ENCODE measurements at regions not wholly inside any gene's neighbourhood (a gene's known extent, or its start where the extent isn't known, plus 50 kb on each side); places are given as distances from the start of the nearest gene placed in this dataset.

DNA sequence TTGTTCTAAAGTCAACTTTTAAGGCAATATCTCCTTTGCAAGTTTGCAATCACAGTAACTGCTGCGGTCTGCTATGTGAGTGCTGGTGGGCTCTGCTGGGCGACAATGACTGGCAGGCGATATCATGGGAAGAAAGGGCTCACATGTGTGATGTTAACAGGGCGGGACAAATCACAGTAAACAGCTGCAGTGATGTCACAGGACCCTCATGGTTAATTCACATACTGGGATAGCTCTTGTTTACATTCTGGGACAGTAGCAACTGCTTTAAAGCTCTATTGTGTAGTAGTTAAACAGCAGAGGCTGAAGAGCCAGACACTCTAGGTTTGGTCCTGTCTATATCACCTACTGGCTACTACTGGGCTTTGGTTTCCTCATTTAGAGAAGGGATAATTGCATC, 257.2 kb upstream of the ASIC2 start:
- H3K27me3 ChIP-seq, result no peaks in the 10 kb centered on the region
- DNase-seq (ENCODE audit: low spot score in 2 of 2), result no peak
- 64 to 80% methylated on average over 4 of the region's 4 CpGs for WGBS, 2 donors
- no peak overlapping the region for H3K27ac ChIP-seq
- no peaks in the 10 kb centered on the region for H3K9me3 ChIP-seq
- H3K4me3 ChIP-seq, result no peak overlapping the region
- no peaks in the 10 kb centered on the region for H3K4me1 ChIP-seq
- TF ChIP-seq, protein P1, sequence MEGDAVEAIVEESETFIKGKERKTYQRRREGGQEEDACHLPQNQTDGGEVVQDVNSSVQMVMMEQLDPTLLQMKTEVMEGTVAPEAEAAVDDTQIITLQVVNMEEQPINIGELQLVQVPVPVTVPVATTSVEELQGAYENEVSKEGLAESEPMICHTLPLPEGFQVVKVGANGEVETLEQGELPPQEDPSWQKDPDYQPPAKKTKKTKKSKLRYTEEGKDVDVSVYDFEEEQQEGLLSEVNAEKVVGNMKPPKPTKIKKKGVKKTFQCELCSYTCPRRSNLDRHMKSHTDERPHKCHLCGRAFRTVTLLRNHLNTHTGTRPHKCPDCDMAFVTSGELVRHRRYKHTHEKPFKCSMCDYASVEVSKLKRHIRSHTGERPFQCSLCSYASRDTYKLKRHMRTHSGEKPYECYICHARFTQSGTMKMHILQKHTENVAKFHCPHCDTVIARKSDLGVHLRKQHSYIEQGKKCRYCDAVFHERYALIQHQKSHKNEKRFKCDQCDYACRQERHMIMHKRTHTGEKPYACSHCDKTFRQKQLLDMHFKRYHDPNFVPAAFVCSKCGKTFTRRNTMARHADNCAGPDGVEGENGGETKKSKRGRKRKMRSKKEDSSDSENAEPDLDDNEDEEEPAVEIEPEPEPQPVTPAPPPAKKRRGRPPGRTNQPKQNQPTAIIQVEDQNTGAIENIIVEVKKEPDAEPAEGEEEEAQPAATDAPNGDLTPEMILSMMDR (IDR thresholded peaks at IDR 0.05), result no peak
- TF ChIP-seq POLR2A (IDR thresholded peaks at IDR 0.05) (no peak), EP300 (IDR thresholded peaks at IDR 0.05) (no peak)
- H3K36me3 ChIP-seq, result no peaks in the 10 kb centered on the region

DNA sequence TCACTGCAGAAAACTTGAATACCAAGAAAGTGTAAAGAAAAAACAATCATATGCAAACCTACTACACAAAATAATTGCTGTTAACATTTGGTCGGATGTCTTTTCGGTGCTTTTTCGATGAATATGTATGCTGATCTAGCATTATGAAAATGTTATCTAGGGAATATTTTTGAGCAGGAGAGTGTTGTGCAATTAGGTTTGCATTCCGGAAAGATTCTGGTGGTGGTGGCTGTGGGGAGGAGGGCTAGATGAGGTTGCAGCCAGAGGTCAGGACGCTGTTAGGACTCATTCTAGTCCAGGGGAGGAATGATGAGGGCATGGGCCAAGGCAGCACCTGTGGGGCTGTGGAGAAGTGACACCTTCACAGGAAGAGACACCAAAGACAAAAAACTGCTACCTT, 258.0 kb upstream of the ASIC2 start:
- DNase-seq (ENCODE audit: low spot score in 2 of 2), result no peak
- Histone ChIP-seq H3K4me3 (no peak overlapping the region), H3K27ac (no peak overlapping the region), H3K36me3 (no peaks in the 10 kb centered on the region), H3K4me1 (no peaks in the 10 kb centered on the region), H3K9me3 (no peaks in the 10 kb centered on the region), H3K27me3 (no peaks in the 10 kb centered on the region)
- WGBS, 2 donors, result 74% methylated on average over 5 of the region's 5 CpGs
- TF ChIP-seq, protein P1 (IDR thresholded peaks at IDR 0.05), result no peak
- TF ChIP-seq POLR2A (IDR thresholded peaks at IDR 0.05) (no peak), EP300 (IDR thresholded peaks at IDR 0.05) (no peak)

DNA sequence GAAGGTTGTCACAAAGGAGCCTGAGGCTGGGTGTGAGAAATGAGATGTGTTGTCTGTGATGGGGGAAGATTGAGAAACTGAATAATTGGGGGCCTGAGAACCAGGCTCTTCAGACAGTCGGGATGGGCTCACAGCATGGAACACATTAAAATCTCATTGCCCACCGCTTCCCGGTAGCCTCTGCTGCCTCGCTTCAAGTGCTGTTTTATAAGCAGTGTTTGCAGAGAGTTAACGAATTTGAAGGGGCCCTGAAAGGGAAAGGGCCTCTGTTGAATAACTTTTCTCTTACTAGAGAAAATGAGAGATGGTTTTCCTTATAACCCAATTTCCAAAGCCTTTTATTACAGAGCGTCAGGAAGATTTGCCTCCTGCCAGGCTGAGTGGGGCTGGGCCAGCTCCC, 258.8 kb upstream of the ASIC2 start:
- Histone ChIP-seq H3K9me3 (no peaks in the 10 kb centered on the region), H3K36me3 (no peaks in the 10 kb centered on the region), H3K27ac (no peak overlapping the region), H3K27me3 (no peaks in the 10 kb centered on the region), H3K4me3 (no peak overlapping the region), H3K4me1 (no peaks in the 10 kb centered on the region)
- DNase-seq (ENCODE audit: low spot score in 2 of 2), result no peak
- WGBS, 2 donors, result 14 to 19% methylated on average over 6 of the region's 6 CpGs
- TF ChIP-seq POLR2A (IDR thresholded peaks at IDR 0.05), result no peak
- no peak for TF ChIP-seq EP300 (IDR thresholded peaks at IDR 0.05)

DNA sequence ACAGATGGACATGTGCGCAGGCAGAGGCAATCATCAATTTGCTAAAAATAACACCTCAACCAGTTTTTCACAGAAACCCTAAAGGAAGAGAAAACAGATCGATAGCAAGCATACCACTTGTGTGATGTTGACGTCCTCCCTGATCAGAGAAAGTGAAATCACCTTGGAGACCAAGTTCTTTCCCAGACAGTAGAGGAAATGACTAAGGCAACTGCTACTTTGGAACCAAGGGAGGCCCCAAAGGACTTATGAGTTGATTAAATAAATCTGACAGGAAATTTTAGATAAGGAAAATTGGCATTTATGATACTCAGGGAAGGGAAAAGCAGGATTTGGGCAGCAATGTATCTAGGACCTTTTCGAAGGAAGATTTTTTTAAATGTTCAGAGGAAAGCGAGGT, 267.1 kb upstream of the ASIC2 start:
- DNase-seq (ENCODE audit: low spot score in 2 of 2), result no peak
- Histone ChIP-seq H3K27ac (no peak overlapping the region), H3K36me3 (no peaks in the 10 kb centered on the region), H3K4me3 (no peak overlapping the region), H3K4me1 (no peaks in the 10 kb centered on the region), H3K27me3 (no peaks in the 10 kb centered on the region), H3K9me3 (peaks cover 0 to 19% (median 0%) of the 10 kb centered on the region in 4 donors)
- WGBS, 2 donors, result 69 to 72% methylated on average over 5 of the region's 5 CpGs
- no peak for TF ChIP-seq POLR2A (IDR thresholded peaks at IDR 0.05)
- TF ChIP-seq EP300 (IDR thresholded peaks at IDR 0.05), result no peak

DNA sequence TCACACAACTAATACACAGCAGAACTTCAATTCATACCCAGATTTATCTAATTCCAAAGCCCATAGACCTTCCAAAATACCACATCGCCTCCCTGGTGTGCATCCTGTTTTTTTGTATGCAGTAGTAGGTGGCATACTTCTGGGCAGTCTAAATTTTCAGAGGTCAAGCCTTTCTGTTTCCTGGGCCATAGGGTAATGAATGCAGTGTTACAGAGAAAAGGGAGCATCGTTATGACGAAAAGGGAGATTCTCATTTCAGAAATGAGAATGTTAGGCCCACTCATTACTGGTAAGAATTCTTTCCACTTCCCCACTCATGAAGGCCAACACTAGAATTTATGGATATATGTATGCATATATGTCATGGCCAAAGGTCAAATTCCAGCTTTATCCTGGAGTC, 267.8 kb upstream of the ASIC2 start:
- no peaks in the 10 kb centered on the region for H3K4me1 ChIP-seq
- H3K36me3 ChIP-seq, result no peaks in the 10 kb centered on the region
- no peak for DNase-seq (ENCODE audit: low spot score in 2 of 2)
- H3K9me3 ChIP-seq, result peaks cover 0 to 19% (median 0%) of the 10 kb centered on the region in 4 donors
- TF ChIP-seq POLR2A (IDR thresholded peaks at IDR 0.05), result no peak
- no peak for TF ChIP-seq EP300 (IDR thresholded peaks at IDR 0.05)
- TF ChIP-seq, protein P1 (IDR thresholded peaks at IDR 0.05), result no peak
- 84 to 87% methylated on average over 3 of the region's 3 CpGs for WGBS, 2 donors
- H3K27ac ChIP-seq, result no peak overlapping the region
- no peaks in the 10 kb centered on the region for H3K27me3 ChIP-seq
- no peak overlapping the region for H3K4me3 ChIP-seq

DNA sequence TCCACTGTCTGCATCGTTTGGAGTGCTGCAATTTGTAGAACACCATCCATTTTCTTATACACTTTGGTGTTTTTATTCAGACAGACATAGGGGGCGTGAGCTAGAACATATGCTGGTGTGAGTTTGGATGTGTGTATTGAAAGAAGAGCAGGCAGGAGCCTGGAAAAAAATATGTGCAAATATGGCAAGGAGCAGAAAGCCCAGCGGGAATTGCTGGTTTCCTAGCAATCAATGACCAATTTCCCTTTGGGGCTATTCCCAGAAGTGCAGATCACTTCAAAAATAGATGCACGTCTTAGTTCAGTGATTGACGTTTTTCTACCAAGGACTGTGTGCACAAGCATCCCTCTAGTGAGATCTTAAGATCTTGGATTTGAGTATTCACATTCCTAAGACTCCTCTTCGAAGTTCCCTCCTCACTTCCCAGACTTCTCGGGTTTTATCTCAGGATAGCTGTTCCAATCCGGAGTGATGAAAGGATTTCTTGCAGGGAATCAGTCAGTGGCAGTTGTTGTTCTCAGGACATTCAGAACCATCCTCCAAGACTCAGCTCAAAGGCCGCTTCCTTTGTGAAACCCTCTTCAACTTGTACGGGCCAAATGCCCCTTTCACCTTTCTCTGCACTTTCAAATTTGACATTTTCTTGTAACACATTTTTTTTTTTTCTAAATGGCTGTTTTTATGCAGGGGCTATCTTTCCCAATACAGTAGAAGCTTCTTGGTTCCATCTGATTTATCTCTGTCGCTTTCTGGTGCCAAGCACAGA, 268.7 kb upstream of the ASIC2 start:
- H3K4me3 ChIP-seq, result no peak overlapping the region
- H3K27me3 ChIP-seq, result no peaks in the 10 kb centered on the region
- TF ChIP-seq, protein P1 (IDR thresholded peaks at IDR 0.05), result no peak
- no peak for TF ChIP-seq EP300 (IDR thresholded peaks at IDR 0.05)
- TF ChIP-seq POLR2A (IDR thresholded peaks at IDR 0.05), result no peak
- 46 to 59% methylated on average over 11 of the region's 11 CpGs for WGBS, 2 donors
- H3K9me3 ChIP-seq, result peaks cover 0 to 19% (median 0%) of the 10 kb centered on the region in 4 donors
- no peaks in the 10 kb centered on the region for H3K36me3 ChIP-seq
- no peak overlapping the region for H3K27ac ChIP-seq
- no peak for DNase-seq (ENCODE audit: low spot score in 2 of 2)
- no peaks in the 10 kb centered on the region for H3K4me1 ChIP-seq
